ENCODE measurements at regions not wholly inside any gene's neighbourhood (a gene's known extent, or its start where the extent isn't known, plus 50 kb on each side); places are given as distances from the start of the nearest gene placed in this dataset.

GRCh38 chr13:22018836-22019210 lies 347.9 kb downstream of the FGF9 start:
- Histone ChIP-seq H3K36me3 (no peaks in the 10 kb centered on the region), H3K27ac (no peak overlapping the region), H3K4me3 (no peak overlapping the region), H3K9me3 (no peaks in the 10 kb centered on the region), H3K4me1 (no peaks in the 10 kb centered on the region), H3K27me3 (no peaks in the 10 kb centered on the region)
- intact Hi-C loops (cut with DNase I; ENCODE audit: low total_unique reads), result no loop called here
- DNase-seq, result no peak
- TF ChIP-seq POLR2A (IDR thresholded peaks at IDR 0.05) (no peak), CTCF (IDR thresholded peaks at IDR 0.05 in 4 of 5, conservative IDR thresholded peaks at IDR 0.05 in 1 of 5) (no peak)
- ATAC-seq, result no peak
- in situ Hi-C loops (cut with MboI; ENCODE audit: low sequenced_read_pairs in 4 of 4), result no loop called here

GRCh38 chr13:22024381-22024994 lies 353.6 kb downstream of the FGF9 start:
- Histone ChIP-seq H3K27me3 (no peaks in the 10 kb centered on the region), H3K4me3 (no peak overlapping the region), H3K27ac (no peak overlapping the region), H3K36me3 (no peaks in the 10 kb centered on the region), H3K9me3 (no peaks in the 10 kb centered on the region), H3K4me1 (no peaks in the 10 kb centered on the region)
- ATAC-seq (no peak), DNase-seq (no peak)
- intact Hi-C loops (cut with DNase I; ENCODE audit: low total_unique reads), result no loop called here
- no peak for TF ChIP-seq POLR2A (IDR thresholded peaks at IDR 0.05)
- TF ChIP-seq CTCF (IDR thresholded peaks at IDR 0.05 in 4 of 5, conservative IDR thresholded peaks at IDR 0.05 in 1 of 5), result no peak
- in situ Hi-C loops (cut with MboI; ENCODE audit: low sequenced_read_pairs in 4 of 4), result no loop called here

GRCh38 chr13:22027566-22027965 lies 356.7 kb downstream of the FGF9 start:
- H3K9me3 ChIP-seq, result no peaks in the 10 kb centered on the region
- no peak for TF ChIP-seq CTCF (IDR thresholded peaks at IDR 0.05 in 4 of 5, conservative IDR thresholded peaks at IDR 0.05 in 1 of 5)
- no peak for TF ChIP-seq POLR2A (IDR thresholded peaks at IDR 0.05)
- no peak overlapping the region for H3K27ac ChIP-seq
- no peak overlapping the region for H3K4me3 ChIP-seq
- intact Hi-C loops (cut with DNase I; ENCODE audit: low total_unique reads), result no loop called here
- no peak for ATAC-seq
- DNase-seq, result no peak
- H3K27me3 ChIP-seq, result no peaks in the 10 kb centered on the region
- H3K36me3 ChIP-seq, result no peaks in the 10 kb centered on the region
- in situ Hi-C loops (cut with MboI; ENCODE audit: low sequenced_read_pairs in 4 of 4), result no loop called here
- no peaks in the 10 kb centered on the region for H3K4me1 ChIP-seq

- no peak for TF ChIP-seq POLR2A (IDR thresholded peaks at IDR 0.05)
- TF ChIP-seq CTCF (IDR thresholded peaks at IDR 0.05 in 4 of 5, conservative IDR thresholded peaks at IDR 0.05 in 1 of 5), result no peak
- ATAC-seq (no peak), DNase-seq (no peak)
- Histone ChIP-seq H3K4me1 (no peaks in the 10 kb centered on the region), H3K9me3 (no peaks in the 10 kb centered on the region), H3K27me3 (no peaks in the 10 kb centered on the region), H3K27ac (no peak overlapping the region), H3K36me3 (no peaks in the 10 kb centered on the region), H3K4me3 (no peak overlapping the region)
- in situ Hi-C loops (cut with MboI; ENCODE audit: low sequenced_read_pairs in 4 of 4), result no loop called here
- intact Hi-C loops (cut with DNase I; ENCODE audit: low total_unique reads), result no loop called here
These were observed 358.0 kb downstream of the FGF9 start for GRCh38 chr13:22028831-22029230.

GRCh38 chr13:22030321-22030720 lies 359.4 kb downstream of the FGF9 start:
- DNase-seq (no peak), ATAC-seq (no peak)
- no peaks in the 10 kb centered on the region for H3K36me3 ChIP-seq
- no peaks in the 10 kb centered on the region for H3K27me3 ChIP-seq
- H3K4me1 ChIP-seq, result no peaks in the 10 kb centered on the region
- no peak overlapping the region for H3K27ac ChIP-seq
- intact Hi-C loops (cut with DNase I; ENCODE audit: low total_unique reads) (no loop called here), in situ Hi-C loops (cut with MboI; ENCODE audit: low sequenced_read_pairs in 4 of 4) (no loop called here)
- H3K9me3 ChIP-seq, result no peaks in the 10 kb centered on the region
- H3K4me3 ChIP-seq, result no peak overlapping the region
- TF ChIP-seq CTCF (IDR thresholded peaks at IDR 0.05 in 4 of 5, conservative IDR thresholded peaks at IDR 0.05 in 1 of 5) (no peak), POLR2A (IDR thresholded peaks at IDR 0.05) (no peak)

Data from gastrocnemius medialis (tissue), 4 donors.